A549 (cell line): ENCODE measurements at regions not wholly inside any gene's neighbourhood (a gene's known extent, or its start where the extent isn't known, plus 50 kb on each side); places are given as distances from the start of the nearest gene placed in this dataset.

ENCODE experiments used
- JUN ChIP-seq, 2 experiments: fragments of >200 bp; sonication (Bioruptor Twin); formaldehyde crosslinking; IDR thresholded peaks; 2 replicates in 1 of 2; 3 replicates in 1 of 2; pipeline ENCODE4 v1.6.1; 2016 to 2017
- RFX5 ChIP-seq: fragments of 450-650 bp; IDR thresholded peaks from 2 replicates; pipeline ENCODE4 v1.7.1; 2014; ENCODE audit warnings: antibody characterized with exemption, mild to moderate bottlenecking, moderate library complexity
- TF ChIP-seq, protein P1 (sequence below): fragments of >200 bp; sonication (Bioruptor Twin); formaldehyde crosslinking; IDR thresholded peaks from 3 replicates; pipeline ENCODE4 v1.5.1; 2016

DNA sequence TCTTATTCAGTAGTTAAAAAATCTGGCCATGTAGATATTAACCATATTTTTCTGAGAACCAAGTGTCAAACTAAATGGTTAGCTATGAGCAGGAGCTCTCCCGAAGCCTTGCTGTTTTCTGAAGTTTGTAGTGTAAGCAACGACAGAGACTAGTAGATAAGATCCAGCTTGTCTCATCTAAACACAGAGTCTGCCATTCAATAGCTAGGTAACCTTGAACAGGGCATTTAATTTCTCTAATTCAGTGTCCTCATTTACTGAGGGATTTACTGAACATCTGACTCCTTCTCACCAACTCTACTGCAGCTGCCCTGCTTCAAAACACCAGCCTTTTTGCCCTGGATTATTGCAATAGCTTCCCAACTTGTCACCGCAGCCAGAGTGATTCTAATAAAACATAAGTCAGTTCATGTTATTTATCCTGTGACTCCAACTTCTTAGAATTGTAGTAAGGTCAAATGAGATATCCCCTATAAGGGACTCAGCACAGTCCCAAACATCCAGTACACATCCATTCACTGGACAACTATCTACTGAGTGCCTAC is 337.0 kb downstream of the PLK2 start:
- TF ChIP-seq, protein P1, sequence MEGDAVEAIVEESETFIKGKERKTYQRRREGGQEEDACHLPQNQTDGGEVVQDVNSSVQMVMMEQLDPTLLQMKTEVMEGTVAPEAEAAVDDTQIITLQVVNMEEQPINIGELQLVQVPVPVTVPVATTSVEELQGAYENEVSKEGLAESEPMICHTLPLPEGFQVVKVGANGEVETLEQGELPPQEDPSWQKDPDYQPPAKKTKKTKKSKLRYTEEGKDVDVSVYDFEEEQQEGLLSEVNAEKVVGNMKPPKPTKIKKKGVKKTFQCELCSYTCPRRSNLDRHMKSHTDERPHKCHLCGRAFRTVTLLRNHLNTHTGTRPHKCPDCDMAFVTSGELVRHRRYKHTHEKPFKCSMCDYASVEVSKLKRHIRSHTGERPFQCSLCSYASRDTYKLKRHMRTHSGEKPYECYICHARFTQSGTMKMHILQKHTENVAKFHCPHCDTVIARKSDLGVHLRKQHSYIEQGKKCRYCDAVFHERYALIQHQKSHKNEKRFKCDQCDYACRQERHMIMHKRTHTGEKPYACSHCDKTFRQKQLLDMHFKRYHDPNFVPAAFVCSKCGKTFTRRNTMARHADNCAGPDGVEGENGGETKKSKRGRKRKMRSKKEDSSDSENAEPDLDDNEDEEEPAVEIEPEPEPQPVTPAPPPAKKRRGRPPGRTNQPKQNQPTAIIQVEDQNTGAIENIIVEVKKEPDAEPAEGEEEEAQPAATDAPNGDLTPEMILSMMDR, result no peak
- TF ChIP-seq RFX5, result no peak
- no peak for TF ChIP-seq JUN (IDR thresholded peaks at IDR 0.05)
